ENCODE measurements at regions not wholly inside any gene's neighbourhood (a gene's known extent, or its start where the extent isn't known, plus 50 kb on each side); places are given as distances from the start of the nearest gene placed in this dataset.

- DNase-seq (ENCODE audit: low read depth): peak; percentile 79
- in situ Hi-C loops (cut with HindIII; ENCODE audit: low pct_unique_long_range_greater_than_20kb, low sequenced_read_pairs): no loop called here
Observed at GRCh38 chr2:203811491-203812221, 55.9 kb upstream of the CTLA4 start.

GRCh38 chr2:203812294-203813221 lies 55.0 kb upstream of the CTLA4 start:
- in situ Hi-C loops (cut with HindIII; ENCODE audit: low pct_unique_long_range_greater_than_20kb, low sequenced_read_pairs): no loop called here
- no peak for DNase-seq (ENCODE audit: low read depth)

- no peak for DNase-seq (ENCODE audit: low read depth)
- in situ Hi-C loops (cut with HindIII; ENCODE audit: low pct_unique_long_range_greater_than_20kb, low sequenced_read_pairs): no loop called here
Observed at GRCh38 chr2:203813684-203814083, 53.9 kb upstream of the CTLA4 start.

GRCh38 chr2:203814661-203815540 lies 52.7 kb upstream of the CTLA4 start:
- peak; percentile 34 for DNase-seq (ENCODE audit: low read depth)

GRCh38 chr2:203815541-203815898 lies 52.1 kb upstream of the CTLA4 start:
- in situ Hi-C loops (cut with HindIII; ENCODE audit: low pct_unique_long_range_greater_than_20kb, low sequenced_read_pairs): no loop called here
- DNase-seq (ENCODE audit: low read depth): no peak

More at GRCh38 chr2:203814661-203815540, 52.7 kb upstream of the CTLA4 start:
- in situ Hi-C loops (cut with HindIII; ENCODE audit: low pct_unique_long_range_greater_than_20kb, low sequenced_read_pairs): no loop called here

GRCh38 chr2:203817147-203817546 lies 50.4 kb upstream of the CTLA4 start:
- no peak for DNase-seq (ENCODE audit: low read depth)
- in situ Hi-C loops (cut with HindIII; ENCODE audit: low pct_unique_long_range_greater_than_20kb, low sequenced_read_pairs): no loop called here

Data from Caki2 (cell line).